H1 (cell line): ENCODE measurements at regions not wholly inside any gene's neighbourhood (a gene's known extent, or its start where the extent isn't known, plus 50 kb on each side); places are given as distances from the start of the nearest gene placed in this dataset.

ENCODE experiments used
- CTCF ChIA-PET: fragments of 300-600 bp; sonication (Branson Sonifier 250); formaldehyde crosslinking; loops from one replicate; lab custom pipeline; 2021; ENCODE audit not compliant: partially characterized antibody; lab: Charles Lee
- POLR2A ChIA-PET: fragments of 300-600 bp; sonication (Branson Sonifier 250); formaldehyde crosslinking; loops from one replicate; lab custom pipeline; 2021; ENCODE audit warnings: inconsistent platforms; ENCODE audit not compliant: partially characterized antibody; lab: Charles Lee
- DNase-seq, 2 experiments: peaks; one replicate each; pipeline versions ENCODE4 v3.0.0 to v3.0.0-alpha.2; 2010 to 2022; ENCODE audit warnings: low spot score in 2 of 2, low read depth in 1 of 2, mixed read lengths in 1 of 2
- FAIRE-seq: peaks from 2 replicates; lab custom pipeline; 2011; peaks lifted over from hg19 to GRCh38; lab: Jason Lieb, UNC
- H2AFZ ChIP-seq: 2 replicates; pipeline ENCODE4 v1.8.1; 2012; ENCODE audit warnings: low read length, inconsistent platforms
- H2AK5ac ChIP-seq: 2 replicates; pipeline ENCODE4 v1.6.1; 2013; ENCODE audit warnings: low read depth, low read length
- H2BK120ac ChIP-seq: replicated peaks from 2 replicates; pipeline ENCODE3; 2013; ENCODE audit warnings: low read depth, low read length, inconsistent platforms
- H2BK12ac ChIP-seq: 2 replicates; pipeline ENCODE4 v1.6.1; 2013; ENCODE audit warnings: low read depth, low read length
- H2BK15ac ChIP-seq: 2 replicates; pipeline ENCODE4 v1.6.1; 2013; ENCODE audit warnings: low read length
- H2BK20ac ChIP-seq: 2 replicates; pipeline ENCODE4 v1.6.1; 2013; ENCODE audit warnings: low read length
- H2BK5ac ChIP-seq: 2 replicates; pipeline ENCODE4 v1.6.1; 2013; ENCODE audit warnings: low read depth, low read length
- H3K14ac ChIP-seq: 2 replicates; pipeline ENCODE4 v1.6.1; 2013; ENCODE audit warnings: inconsistent platforms; ENCODE audit not compliant: insufficient read length
- H3K18ac ChIP-seq: 2 replicates; pipeline ENCODE4 v1.6.1; 2013; ENCODE audit warnings: low read length; ENCODE audit errors: extremely low read depth
- H3K23ac ChIP-seq: 2 replicates; pipeline ENCODE4 v1.6.1; 2013; ENCODE audit warnings: inconsistent platforms; ENCODE audit not compliant: insufficient read length
- H3K23me2 ChIP-seq: 2 replicates; pipeline ENCODE4 v1.6.1; 2013; ENCODE audit warnings: low read depth, low read length
- H3K27ac ChIP-seq: 2 replicates; pipeline ENCODE4 v1.6.1; 2011; ENCODE audit warnings: low read depth, low read length, inconsistent platforms
- H3K27me3 ChIP-seq, 4 experiments: replicated peaks in 1 of 4; 1 replicate in 1 of 4; 2 replicates in 3 of 4; pipeline versions ENCODE4 v1.6.1 to v1.8.1; 2011 to 2013; ENCODE audit warnings: low read length in 3 of 4, mild to moderate bottlenecking in 3 of 4, inconsistent platforms in 2 of 4, mixed read lengths in 2 of 4, moderate library complexity in 1 of 4; ENCODE audit not compliant: control insufficient read depth in 3 of 4, insufficient read depth in 3 of 4; ENCODE audit errors: extremely low read depth in 1 of 4
- H3K36me3 ChIP-seq, 4 experiments: 2 replicates each; pipeline versions ENCODE4 v1.6.1 to v1.8.1; 2011 to 2013; ENCODE audit warnings: mild to moderate bottlenecking in 4 of 4, low read length in 3 of 4, moderate library complexity in 2 of 4, control low read depth in 1 of 4, inconsistent platforms in 1 of 4; ENCODE audit not compliant: insufficient read depth in 4 of 4, control insufficient read depth in 2 of 4
- H3K4ac ChIP-seq: replicated peaks from 2 replicates; pipeline ENCODE3; 2013; ENCODE audit warnings: low read length, low read depth, mixed read lengths, inconsistent platforms; ENCODE audit not compliant: insufficient read length
- H3K4me1 ChIP-seq, 4 experiments: replicated peaks in 1 of 4; 1 replicate in 1 of 4; 2 replicates in 3 of 4; pipeline versions ENCODE4 v1.6.1 to v1.8.1; 2011 to 2013; ENCODE audit warnings: low read length in 3 of 4, inconsistent platforms in 2 of 4, mixed read lengths in 1 of 4; ENCODE audit not compliant: insufficient read depth in 4 of 4, control insufficient read depth in 3 of 4
- H3K4me2 ChIP-seq, 2 experiments: 2 replicates each; pipeline versions ENCODE4 v1.6.1 to v1.8.1; 2011 to 2013; ENCODE audit warnings: low read depth in 2 of 2, low read length in 2 of 2, control low read depth in 1 of 2, inconsistent platforms in 1 of 2, mild to moderate bottlenecking in 1 of 2; ENCODE audit not compliant: insufficient read depth in 1 of 2
- H3K4me3 ChIP-seq, 4 experiments: fragments of 200-600, 300-600 bp in 1 of 4; sonication (generic), shearing (Covaris generic), sonication (Bioruptor Twin) in 1 of 4; 2 replicates each; pipeline versions ENCODE4 v1.5.1 to v1.8.1; 2011 to 2016; ENCODE audit warnings: low read length in 4 of 4, low read depth in 3 of 4, control low read depth in 2 of 4, inconsistent platforms in 2 of 4, mild to moderate bottlenecking in 2 of 4, mixed read lengths in 1 of 4, moderate library complexity in 1 of 4; ENCODE audit not compliant: insufficient read depth in 2 of 4; ENCODE audit errors: extremely low read depth in 1 of 4
- H3K56ac ChIP-seq: replicated peaks from 2 replicates; pipeline ENCODE3; 2013; ENCODE audit warnings: low read depth, mild to moderate bottlenecking, mixed read lengths, low read length, inconsistent platforms; ENCODE audit not compliant: insufficient read length
- H3K79me1 ChIP-seq: 2 replicates; pipeline ENCODE4 v1.6.1; 2013; ENCODE audit warnings: low read depth, low read length, control low read depth
- H3K79me2 ChIP-seq, 2 experiments: 2 replicates each; pipeline versions ENCODE4 v1.6.1 to v1.8.1; 2012 to 2013; ENCODE audit warnings: low read length in 2 of 2, mild to moderate bottlenecking in 2 of 2, inconsistent platforms in 1 of 2; ENCODE audit not compliant: insufficient read depth in 2 of 2, control insufficient read depth in 1 of 2
- H3K9ac ChIP-seq, 4 experiments: replicated peaks in 1 of 4; 1 replicate in 1 of 4; 2 replicates in 3 of 4; pipeline versions ENCODE4 v1.6.1 to v1.8.1; 2011 to 2013; ENCODE audit warnings: low read depth in 3 of 4, low read length in 3 of 4, control low read depth in 2 of 4, mild to moderate bottlenecking in 2 of 4, moderate library complexity in 2 of 4, inconsistent platforms in 1 of 4; ENCODE audit errors: extremely low read depth in 1 of 4
- H3K9me3 ChIP-seq, 2 experiments: 2 replicates each; pipeline versions ENCODE4 v1.6.1 to v1.8.1; 2012 to 2013; ENCODE audit warnings: mild to moderate bottlenecking in 2 of 2, moderate library complexity in 2 of 2, control low read depth in 1 of 2, inconsistent platforms in 1 of 2, low read depth in 1 of 2, low read length in 1 of 2, mixed read lengths in 1 of 2; ENCODE audit not compliant: insufficient read depth in 2 of 2
- H4K20me1 ChIP-seq, 2 experiments: replicated peaks in 1 of 2; 2 replicates each; pipeline versions ENCODE3 to v1.8.1; 2011 to 2013; ENCODE audit warnings: inconsistent platforms in 2 of 2, low read length in 2 of 2, mild to moderate bottlenecking in 1 of 2; ENCODE audit not compliant: insufficient read depth in 2 of 2, control insufficient read depth in 1 of 2
- H4K5ac ChIP-seq: 2 replicates; pipeline ENCODE4 v1.6.1; 2013; ENCODE audit warnings: low read length, low read depth, mixed read lengths, inconsistent platforms; ENCODE audit not compliant: insufficient read length
- H4K8ac ChIP-seq: 2 replicates; pipeline ENCODE4 v1.8.0; 2013; ENCODE audit warnings: mild to moderate bottlenecking, moderate library complexity, low read length, inconsistent platforms; ENCODE audit not compliant: insufficient read depth; ENCODE audit errors: extremely low read depth
- H4K91ac ChIP-seq: replicated peaks from 2 replicates; pipeline ENCODE3; 2013; ENCODE audit warnings: low read length, mixed read lengths, inconsistent platforms; ENCODE audit not compliant: insufficient read length
- ATF3 ChIP-seq: IDR thresholded peaks from 2 replicates; pipeline ENCODE4 v1.6.1; 2011; ENCODE audit warnings: low read depth, mild to moderate bottlenecking, low read length; ENCODE audit not compliant: insufficient read depth
- EP300 ChIP-seq, 2 experiments: IDR thresholded peaks; 1 replicate in 1 of 2; 2 replicates in 1 of 2; pipeline ENCODE4 v1.6.1; 2011 to 2012; ENCODE audit warnings: low read depth in 2 of 2, low read length in 2 of 2, mild to moderate bottlenecking in 2 of 2, borderline replicate concordance in 1 of 2, inconsistent platforms in 1 of 2, moderate library complexity in 1 of 2
- POLR2AphosphoS5 ChIP-seq: IDR thresholded peaks from 2 replicates; pipeline ENCODE4 v1.6.1; 2011; ENCODE audit warnings: low read depth, low read length
- RBBP5 ChIP-seq: IDR thresholded peaks from 2 replicates; pipeline ENCODE4 v1.7.1; 2012; ENCODE audit warnings: low read depth, mild to moderate bottlenecking, inconsistent platforms, low read length, moderate library complexity, borderline replicate concordance
- SAP30 ChIP-seq: fragments of 300-600 bp; sonication (generic); IDR thresholded peaks from 2 replicates; pipeline ENCODE4 v1.7.1; 2012; ENCODE audit warnings: low read length, moderate library complexity, mild to moderate bottlenecking, inconsistent platforms; ENCODE audit not compliant: insufficient read depth, insufficient replicate concordance
- TCF12 ChIP-seq: IDR thresholded peaks from 2 replicates; pipeline ENCODE4 v1.6.1; 2011; ENCODE audit warnings: low read depth, mild to moderate bottlenecking, low read length
- YY1 ChIP-seq: IDR thresholded peaks from 2 replicates; pipeline ENCODE4 v1.6.1; 2011; ENCODE audit warnings: low read depth, mild to moderate bottlenecking, low read length

DNA sequence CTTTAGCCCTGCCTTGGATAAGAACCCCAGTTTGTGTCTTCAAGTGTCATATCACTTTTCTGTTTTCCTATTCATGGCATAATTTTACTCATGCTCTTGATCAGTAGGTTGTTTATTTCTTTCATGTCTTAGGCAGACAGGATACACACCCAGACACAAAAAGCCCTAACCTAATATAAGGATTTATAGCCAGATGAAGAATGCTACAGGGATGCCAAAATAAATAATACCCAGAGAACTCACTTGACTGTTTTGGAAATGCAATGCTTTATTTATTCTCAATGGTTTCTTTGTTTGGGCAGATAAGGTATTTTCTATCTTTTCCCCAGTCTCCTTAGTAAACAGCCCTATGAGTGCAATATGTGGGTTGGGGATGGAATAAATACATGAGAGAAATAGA is 424.0 kb upstream of the PDZRN3 start:
- Histone ChIP-seq H4K8ac (no peak overlapping the region), H2BK12ac (no peak overlapping the region), H2BK120ac (no peak overlapping the region), H3K36me3 (no peaks in the 10 kb centered on the region), H3K4me2 (no peak overlapping the region), H3K27ac (no peak overlapping the region), H3K4me1 (no peaks in the 10 kb centered on the region), H3K23ac (no peak overlapping the region), H4K5ac (no peak overlapping the region), H3K56ac (no peak overlapping the region), H3K79me1 (no peaks in the 10 kb centered on the region), H2BK15ac (no peak overlapping the region), H3K27me3 (no peaks in the 10 kb centered on the region), H2AFZ (0 out of 2 replicates have a peak overlapping the region, but pooled peaks have one; percentile 2), H3K4me3 (no peak overlapping the region), H2AK5ac (no peak overlapping the region), H4K20me1 (no peaks in the 10 kb centered on the region), H3K9ac (no peak overlapping the region), H3K14ac (no peak overlapping the region), H3K23me2 (no peaks in the 10 kb centered on the region), H2BK5ac (no peak overlapping the region), H3K9me3 (no peaks in the 10 kb centered on the region), H3K4ac (no peak overlapping the region), H3K79me2 (no peaks in the 10 kb centered on the region), H4K91ac (no peak overlapping the region), H2BK20ac (no peak overlapping the region), H3K18ac (no peak overlapping the region)
- no peak for FAIRE-seq
- ChIA-PET CTCF (interaction anchor here (0.9 to 1.0 kb wide), 2 partner anchors 8 to 952 kb away, joined by 3 read pairs; no protein-coding TSS in a partner anchor), POLR2A (no interaction called here)
- TF ChIP-seq SAP30 (no peak), ATF3 (no peak), EP300 (IDR thresholded peaks at IDR 0.05; ENCODE audit: borderline replicate concordance in 1 of 2, low read depth in 2 of 2, low read length in 2 of 2) (no peak), RBBP5 (no peak), YY1 (no peak), POLR2AphosphoS5 (no peak), TCF12 (no peak)
- no peak for DNase-seq
